K562 (cell line): ENCODE measurements at regions not wholly inside any gene's neighbourhood (a gene's known extent, or its start where the extent isn't known, plus 50 kb on each side); places are given as distances from the start of the nearest gene placed in this dataset.

Experiments
- ATAC-seq: fragments of 200-7000 bp; cut with Tn5 transposase; 3 replicates; pipeline ENCODE4 v1.9.1; 2020; ENCODE audit warnings: moderate library complexity
- BruUV-seq: library from RNA; stranded (reverse); fragments of 400-500 nt; replicated peaks from 2 replicates; lab custom pipeline; 2021; lab: Mats Ljungman, UMichigan
- CTCF ChIA-PET: fragments of 300-600 bp; formaldehyde crosslinking; extraction: SDS; loops from one replicate; lab custom pipeline; 2021; ENCODE audit warnings: low intra/inter-chr PET ratio; lab: Yijun Ruan, JAX
- POLR2A ChIA-PET: fragments of 300-600, 350-650 bp; sonication (Branson Sonifier 250); formaldehyde crosslinking; extraction: SDS; loops from one replicate; lab custom pipeline; 2021; ENCODE audit warnings: antibody characterized with exemption, inconsistent platforms; lab: Yijun Ruan, JAX
- DNase-seq, 4 experiments: peaks; one replicate each; pipeline versions ENCODE4 v3.0.0 to v3.0.0-alpha.2; 2011 to 2018; ENCODE audit warnings: low spot score in 3 of 4, mixed read lengths in 3 of 4; ENCODE audit errors: extremely low read depth in 1 of 4
- FAIRE-seq: peaks from 2 replicates; lab custom pipeline; 2011; peaks lifted over from hg19 to GRCh38; lab: Jason Lieb, UNC
- H2AFZ ChIP-seq: 2 replicates; pipeline ENCODE4 v1.6.0; 2011; ENCODE audit warnings: low read depth, low read length, control low read depth, inconsistent platforms
- H3K27ac ChIP-seq: fragments of 200-600 bp; 3 replicates; pipeline ENCODE4 v1.8.0; 2011; ENCODE audit warnings: low read depth, mild to moderate bottlenecking, control low read depth, inconsistent platforms, low read length, moderate library complexity, mixed read lengths; ENCODE audit errors: extremely low read depth
- H3K27me3 ChIP-seq, 2 experiments: fragments of 300-600 bp in 1 of 2; 2 replicates in 1 of 2; 3 replicates in 1 of 2; pipeline versions ENCODE4 v1.6.0 to v1.8.0; 2011; ENCODE audit warnings: inconsistent platforms in 2 of 2, low read length in 2 of 2, mild to moderate bottlenecking in 1 of 2, mixed read lengths in 1 of 2, moderate library complexity in 1 of 2; ENCODE audit not compliant: control insufficient read depth in 2 of 2, insufficient read depth in 2 of 2
- H3K36me3 ChIP-seq: fragments of 300-600 bp; 3 replicates; pipeline ENCODE4 v1.8.0; 2011; ENCODE audit warnings: mild to moderate bottlenecking, low read length, inconsistent platforms; ENCODE audit not compliant: control insufficient read depth, insufficient read depth
- H3K4me1 ChIP-seq, 2 experiments: fragments of 200-600 bp in 1 of 2; replicated peaks in 1 of 2; 2 replicates in 1 of 2; 3 replicates in 1 of 2; pipeline versions ENCODE4 v1.5.1 to v1.8.0; 2011; ENCODE audit warnings: inconsistent platforms in 2 of 2, low read length in 2 of 2, mild to moderate bottlenecking in 1 of 2, mixed read lengths in 1 of 2, moderate library complexity in 1 of 2; ENCODE audit not compliant: control insufficient read depth in 2 of 2, insufficient read depth in 2 of 2
- H3K4me2 ChIP-seq: 2 replicates; pipeline ENCODE4 v1.6.1; 2011; ENCODE audit warnings: low read length, control low read depth, inconsistent platforms, mixed read lengths; ENCODE audit not compliant: insufficient read depth
- H3K4me3 ChIP-seq: fragments of 200-600 bp; sonication (generic), shearing (Covaris generic); 2 replicates; pipeline ENCODE4 v1.5.1; 2016; ENCODE audit warnings: control low read depth, inconsistent platforms
- H3K79me2 ChIP-seq: fragments of 200-600 bp; 3 replicates; pipeline ENCODE4 v1.8.0; 2011; ENCODE audit warnings: low read length, inconsistent platforms; ENCODE audit not compliant: control insufficient read depth, insufficient read depth
- H3K9ac ChIP-seq, 2 experiments: 2 replicates each; pipeline versions ENCODE4 v1.6.0 to v1.6.1; 2011; ENCODE audit warnings: low read depth in 2 of 2, low read length in 2 of 2, control low read depth in 1 of 2, inconsistent platforms in 1 of 2, mild to moderate bottlenecking in 1 of 2, mixed read lengths in 1 of 2; ENCODE audit not compliant: insufficient read depth in 1 of 2
- H3K9me1 ChIP-seq: one replicate; pipeline ENCODE4 v1.6.0; 2011; ENCODE audit warnings: inconsistent platforms, mild to moderate bottlenecking, low read length, moderate library complexity; ENCODE audit not compliant: control insufficient read depth, insufficient read depth
- H3K9me3 ChIP-seq: replicated peaks from 2 replicates; pipeline ENCODE4 v1.5.1; 2011; ENCODE audit warnings: low read depth, low read length, inconsistent platforms; ENCODE audit not compliant: control insufficient read depth, insufficient read depth
- H4K20me1 ChIP-seq: replicated peaks from 2 replicates; pipeline ENCODE4 v1.6.1; 2011; ENCODE audit warnings: low read length, inconsistent platforms, mixed read lengths; ENCODE audit not compliant: control insufficient read depth, insufficient read depth
- ARHGAP35 ChIP-seq: fragments of 450-650 bp; IDR thresholded peaks from 2 replicates; pipeline ENCODE4 v1.6.1; 2018; ENCODE audit not compliant: partially characterized antibody
- CREM ChIP-seq: IDR thresholded peaks from 2 replicates; pipeline ENCODE4 v1.6.1; 2014; ENCODE audit warnings: antibody characterized with exemption, low read depth
- HDGF ChIP-seq: fragments of 450-650 bp; IDR thresholded peaks from 2 replicates; pipeline ENCODE4 v1.6.1; 2016
- KDM5B ChIP-seq: fragments of 200-600 bp; sonication (generic); IDR thresholded peaks from 2 replicates; pipeline ENCODE4 v1.6.1; 2012; ENCODE audit warnings: low read depth, mild to moderate bottlenecking, moderate library complexity, low read length, control low read depth, inconsistent platforms; ENCODE audit not compliant: insufficient replicate concordance
- NFE2L1 ChIP-seq: fragments of 450-650 bp; IDR thresholded peaks from 2 replicates; pipeline ENCODE4 v1.6.1; 2016; ENCODE audit warnings: missing genetic modification characterization, low read depth, mild to moderate bottlenecking, missing compliant biosample characterization, moderate library complexity, borderline replicate concordance
- SAP30 ChIP-seq: fragments of 200-600 bp; sonication (generic); IDR thresholded peaks from 2 replicates; pipeline ENCODE4 v1.6.1; 2012; ENCODE audit warnings: borderline replicate concordance, low read depth, mild to moderate bottlenecking, moderate library complexity, low read length, control low read depth, inconsistent platforms; ENCODE audit not compliant: insufficient read depth, poor library complexity, severe bottlenecking
- SP1 ChIP-seq: sonication (generic); formaldehyde crosslinking; IDR thresholded peaks from 2 replicates; pipeline ENCODE4 v1.8.1; 2022; ENCODE audit warnings: mild to moderate bottlenecking, missing genetic modification reagents
- TARDBP ChIP-seq: fragments of 450-650 bp; IDR thresholded peaks from 2 replicates; pipeline ENCODE4 v1.6.1; 2016
- ZNF263 ChIP-seq: sonication (generic); formaldehyde crosslinking; IDR thresholded peaks from 2 replicates; pipeline ENCODE4 v1.8.0; 2022; ENCODE audit warnings: mild to moderate bottlenecking, missing genetic modification reagents, borderline replicate concordance
- ZSCAN32 ChIP-seq: fragments of 450-650 bp; formaldehyde crosslinking; IDR thresholded peaks from 2 replicates; pipeline ENCODE4 v1.4.0; 2020; ENCODE audit warnings: mild to moderate bottlenecking, moderate library complexity
- WGBS: fragments of 100-300 bp; shearing (Covaris generic); methylation state at CpG from one replicate; pipeline ENCODE4 v1.1.6; 2016; ENCODE audit warnings: low coverage, mixed read lengths; ENCODE audit not compliant: insufficient coverage; ENCODE audit errors: missing lambda C conversion rate; 5-methylcytosine and 5-hydroxymethylcytosine counted together
- in situ Hi-C: fragments of 300-500 bp; cut with MboI; formaldehyde crosslinking; loops from 4 replicates; pipeline ENCODE4 v1.15.0; 2018; ENCODE audit warnings: inconsistent platforms, mixed read lengths
- intact Hi-C: fragments of 100-400 bp; cut with micrococcal nuclease; formaldehyde crosslinking; loops from 2 replicates; pipeline ENCODE4 v1.14.2; 2022
- TF ChIP-seq, protein P1 (sequence below): fragments of 450-650 bp; IDR thresholded peaks from 2 replicates; pipeline ENCODE4 v1.6.1; 2018; ENCODE audit not compliant: partially characterized antibody
- TF ChIP-seq, protein P2 (sequence below): fragments of 250-450 bp; sonication (Bioruptor Pico); IDR thresholded peaks from 2 replicates; pipeline ENCODE4 v1.8.0; 2022; ENCODE audit warnings: moderate library complexity, mild to moderate bottlenecking, inconsistent platforms
- TF ChIP-seq, protein P3 (sequence below): fragments of 450-650 bp; formaldehyde crosslinking; IDR thresholded peaks from 2 replicates; pipeline ENCODE4 v1.4.0; 2020; ENCODE audit warnings: mild to moderate bottlenecking
- TF ChIP-seq, protein P4 (sequence below): fragments of 450-650 bp; IDR thresholded peaks from 2 replicates; pipeline ENCODE4 v1.6.1; 2017; ENCODE audit warnings: antibody characterized with exemption

DNA sequence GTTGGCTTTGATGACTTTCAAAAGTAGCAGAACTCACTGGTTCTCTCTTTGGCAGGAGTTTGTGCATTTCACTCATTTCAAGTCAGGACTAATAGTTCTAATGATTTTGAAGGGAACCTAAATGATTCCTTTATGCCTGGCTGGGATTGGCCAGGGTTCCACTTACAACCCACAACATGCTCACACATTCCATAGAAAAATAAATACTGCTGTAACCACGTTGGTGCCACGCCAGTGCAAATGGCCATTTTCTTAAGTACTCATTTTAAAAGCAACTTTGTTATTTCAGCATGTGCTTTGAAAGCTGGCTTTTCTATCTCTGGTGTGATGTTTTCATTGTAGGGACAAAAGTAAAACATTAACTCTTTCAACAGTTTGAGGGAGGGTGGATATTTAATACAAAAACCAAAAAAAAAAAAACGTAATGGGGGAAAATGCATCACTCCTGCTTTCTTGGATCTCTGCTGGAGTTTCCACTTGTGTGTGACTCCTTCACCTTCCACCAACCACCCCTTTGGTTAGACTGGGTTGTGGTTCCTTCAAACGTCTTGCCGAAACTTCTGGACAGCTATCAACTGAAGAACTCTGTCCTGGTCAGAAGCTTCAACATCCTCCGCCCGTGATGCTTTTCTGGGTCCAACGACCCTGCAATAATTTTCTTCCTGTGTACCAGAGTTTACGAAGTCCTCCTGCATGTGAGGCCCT, 300.4 kb upstream of the RUNX1 start:
- Histone ChIP-seq H3K4me3 (no peak overlapping the region), H3K9me3 (no peaks in the 10 kb centered on the region), H3K27ac (no peak overlapping the region), H2AFZ (no peak overlapping the region), H3K9ac (no peak overlapping the region), H3K9me1 (no peaks in the 10 kb centered on the region), H3K36me3 (no peaks in the 10 kb centered on the region), H3K4me1 (peaks cover 0 to 18% of the 10 kb centered on the region in 2 experiments; a peak in 3 of 5 replicates), H4K20me1 (no peaks in the 10 kb centered on the region), H3K27me3 (no peaks in the 10 kb centered on the region; a peak in 1 of 5 replicates), H3K4me2 (no peak overlapping the region), H3K79me2 (no peaks in the 10 kb centered on the region)
- ChIA-PET POLR2A (no interaction called here), CTCF (no interaction called here)
- no TSS peak for BruUV-seq
- DNase-seq (no peak), FAIRE-seq (no peak), ATAC-seq (no peak)
- intact Hi-C loops, result no loop called here
- in situ Hi-C loops, result no loop called here
- WGBS, result 26% methylated on average over 9 of the region's 9 CpGs
- no peak for TF ChIP-seq SP1 (CRISPR knock-in tag)
- TF ChIP-seq KDM5B, result no peak
- TF ChIP-seq ARHGAP35, result no peak
- TF ChIP-seq, protein P1, sequence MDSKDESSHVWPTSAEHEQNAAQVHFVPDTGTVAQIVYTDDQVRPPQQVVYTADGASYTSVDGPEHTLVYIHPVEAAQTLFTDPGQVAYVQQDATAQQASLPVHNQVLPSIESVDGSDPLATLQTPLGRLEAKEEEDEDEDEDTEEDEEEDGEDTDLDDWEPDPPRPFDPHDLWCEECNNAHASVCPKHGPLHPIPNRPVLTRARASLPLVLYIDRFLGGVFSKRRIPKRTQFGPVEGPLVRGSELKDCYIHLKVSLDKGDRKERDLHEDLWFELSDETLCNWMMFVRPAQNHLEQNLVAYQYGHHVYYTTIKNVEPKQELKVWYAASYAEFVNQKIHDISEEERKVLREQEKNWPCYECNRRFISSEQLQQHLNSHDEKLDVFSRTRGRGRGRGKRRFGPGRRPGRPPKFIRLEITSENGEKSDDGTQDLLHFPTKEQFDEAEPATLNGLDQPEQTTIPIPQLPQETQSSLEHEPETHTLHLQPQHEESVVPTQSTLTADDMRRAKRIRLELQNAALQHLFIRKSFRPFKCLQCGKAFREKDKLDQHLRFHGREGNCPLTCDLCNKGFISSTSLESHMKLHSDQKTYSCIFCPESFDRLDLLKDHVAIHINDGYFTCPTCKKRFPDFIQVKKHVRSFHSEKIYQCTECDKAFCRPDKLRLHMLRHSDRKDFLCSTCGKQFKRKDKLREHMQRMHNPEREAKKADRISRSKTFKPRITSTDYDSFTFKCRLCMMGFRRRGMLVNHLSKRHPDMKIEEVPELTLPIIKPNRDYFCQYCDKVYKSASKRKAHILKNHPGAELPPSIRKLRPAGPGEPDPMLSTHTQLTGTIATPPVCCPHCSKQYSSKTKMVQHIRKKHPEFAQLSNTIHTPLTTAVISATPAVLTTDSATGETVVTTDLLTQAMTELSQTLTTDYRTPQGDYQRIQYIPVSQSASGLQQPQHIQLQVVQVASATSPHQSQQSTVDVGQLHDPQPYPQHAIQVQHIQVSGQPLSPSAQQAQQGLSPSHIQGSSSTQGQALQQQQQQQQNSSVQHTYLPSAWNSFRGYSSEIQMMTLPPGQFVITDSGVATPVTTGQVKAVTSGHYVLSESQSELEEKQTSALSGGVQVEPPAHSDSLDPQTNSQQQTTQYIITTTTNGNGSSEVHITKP, result no peak
- TF ChIP-seq, protein P2, sequence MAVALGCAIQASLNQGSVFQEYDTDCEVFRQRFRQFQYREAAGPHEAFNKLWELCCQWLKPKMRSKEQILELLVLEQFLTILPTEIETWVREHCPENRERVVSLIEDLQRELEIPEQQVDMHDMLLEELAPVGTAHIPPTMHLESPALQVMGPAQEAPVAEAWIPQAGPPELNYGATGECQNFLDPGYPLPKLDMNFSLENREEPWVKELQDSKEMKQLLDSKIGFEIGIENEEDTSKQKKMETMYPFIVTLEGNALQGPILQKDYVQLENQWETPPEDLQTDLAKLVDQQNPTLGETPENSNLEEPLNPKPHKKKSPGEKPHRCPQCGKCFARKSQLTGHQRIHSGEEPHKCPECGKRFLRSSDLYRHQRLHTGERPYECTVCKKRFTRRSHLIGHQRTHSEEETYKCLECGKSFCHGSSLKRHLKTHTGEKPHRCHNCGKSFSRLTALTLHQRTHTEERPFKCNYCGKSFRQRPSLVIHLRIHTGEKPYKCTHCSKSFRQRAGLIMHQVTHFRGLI (CRISPR knock-in tag), result no peak
- TF ChIP-seq HDGF, result no peak
- TF ChIP-seq ZSCAN32 (CRISPR knock-in tag), result no peak
- no peak for TF ChIP-seq CREM
- no peak for TF ChIP-seq SAP30
- TF ChIP-seq, protein P3, sequence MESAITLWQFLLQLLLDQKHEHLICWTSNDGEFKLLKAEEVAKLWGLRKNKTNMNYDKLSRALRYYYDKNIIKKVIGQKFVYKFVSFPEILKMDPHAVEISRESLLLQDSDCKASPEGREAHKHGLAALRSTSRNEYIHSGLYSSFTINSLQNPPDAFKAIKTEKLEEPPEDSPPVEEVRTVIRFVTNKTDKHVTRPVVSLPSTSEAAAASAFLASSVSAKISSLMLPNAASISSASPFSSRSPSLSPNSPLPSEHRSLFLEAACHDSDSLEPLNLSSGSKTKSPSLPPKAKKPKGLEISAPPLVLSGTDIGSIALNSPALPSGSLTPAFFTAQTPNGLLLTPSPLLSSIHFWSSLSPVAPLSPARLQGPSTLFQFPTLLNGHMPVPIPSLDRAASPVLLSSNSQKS (CRISPR knock-in tag), result no peak
- TF ChIP-seq, protein P4, sequence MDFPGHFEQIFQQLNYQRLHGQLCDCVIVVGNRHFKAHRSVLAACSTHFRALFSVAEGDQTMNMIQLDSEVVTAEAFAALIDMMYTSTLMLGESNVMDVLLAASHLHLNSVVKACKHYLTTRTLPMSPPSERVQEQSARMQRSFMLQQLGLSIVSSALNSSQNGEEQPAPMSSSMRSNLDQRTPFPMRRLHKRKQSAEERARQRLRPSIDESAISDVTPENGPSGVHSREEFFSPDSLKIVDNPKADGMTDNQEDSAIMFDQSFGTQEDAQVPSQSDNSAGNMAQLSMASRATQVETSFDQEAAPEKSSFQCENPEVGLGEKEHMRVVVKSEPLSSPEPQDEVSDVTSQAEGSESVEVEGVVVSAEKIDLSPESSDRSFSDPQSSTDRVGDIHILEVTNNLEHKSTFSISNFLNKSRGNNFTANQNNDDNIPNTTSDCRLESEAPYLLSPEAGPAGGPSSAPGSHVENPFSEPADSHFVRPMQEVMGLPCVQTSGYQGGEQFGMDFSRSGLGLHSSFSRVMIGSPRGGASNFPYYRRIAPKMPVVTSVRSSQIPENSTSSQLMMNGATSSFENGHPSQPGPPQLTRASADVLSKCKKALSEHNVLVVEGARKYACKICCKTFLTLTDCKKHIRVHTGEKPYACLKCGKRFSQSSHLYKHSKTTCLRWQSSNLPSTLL, result no peak
- no peak for TF ChIP-seq ZNF263 (CRISPR knock-in tag)
- no peak for TF ChIP-seq NFE2L1 (tag)
- TF ChIP-seq TARDBP, result no peak
